ENCODE measurements at regions not wholly inside any gene's neighbourhood (a gene's known extent, or its start where the extent isn't known, plus 50 kb on each side); places are given as distances from the start of the nearest gene placed in this dataset.

- H3K36me3 ChIP-seq: no peaks in the 10 kb centered on the region
- intact Hi-C loops (cut with DNase I): no loop called here
- DNase-seq (ENCODE audit: low spot score in 2 of 2): no peak
- H3K27ac ChIP-seq: no peak overlapping the region
- H3K4me3 ChIP-seq: no peak overlapping the region
- no peaks in the 10 kb centered on the region for H3K9me3 ChIP-seq
- H3K4me1 ChIP-seq: no peaks in the 10 kb centered on the region
- no peaks in the 10 kb centered on the region for H3K27me3 ChIP-seq
- no peak for TF ChIP-seq CTCF (IDR thresholded peaks at IDR 0.05)
Observed at GRCh38 chr11:21769188-21769587, 423.7 kb upstream of the ANO5 start.

GRCh38 chr11:21771097-21771496 lies 421.8 kb upstream of the ANO5 start:
- Histone ChIP-seq H3K36me3 (no peaks in the 10 kb centered on the region), H3K27ac (no peak overlapping the region), H3K4me1 (no peaks in the 10 kb centered on the region), H3K4me3 (no peak overlapping the region), H3K9me3 (no peaks in the 10 kb centered on the region), H3K27me3 (no peaks in the 10 kb centered on the region)
- no peak for DNase-seq (ENCODE audit: low spot score in 2 of 2)
- intact Hi-C loops (cut with DNase I): loop anchor here (5.0 kb wide), 1 partner anchor 56 kb away; no protein-coding TSS in a partner anchor
- TF ChIP-seq CTCF (IDR thresholded peaks at IDR 0.05): no peak

GRCh38 chr11:21774212-21774611 lies 418.7 kb upstream of the ANO5 start:
- no peaks in the 10 kb centered on the region for H3K4me1 ChIP-seq
- peak; percentile 37 to 80 for DNase-seq (ENCODE audit: low spot score in 2 of 2)
- TF ChIP-seq CTCF (IDR thresholded peaks at IDR 0.05): no peak
- no peak overlapping the region for H3K4me3 ChIP-seq
- no peaks in the 10 kb centered on the region for H3K9me3 ChIP-seq
- intact Hi-C loops (cut with DNase I): loop anchor here (5.0 kb wide), 1 partner anchor 53 kb away; no protein-coding TSS in a partner anchor
- H3K27me3 ChIP-seq: no peaks in the 10 kb centered on the region
- no peaks in the 10 kb centered on the region for H3K36me3 ChIP-seq
- H3K27ac ChIP-seq: peak overlapping the region in 1 of 2 donors; percentile 60

GRCh38 chr11:21775911-21776310 lies 417.0 kb upstream of the ANO5 start:
- H3K27ac ChIP-seq: no peak overlapping the region
- H3K4me1 ChIP-seq: no peaks in the 10 kb centered on the region
- no peaks in the 10 kb centered on the region for H3K27me3 ChIP-seq
- H3K36me3 ChIP-seq: no peaks in the 10 kb centered on the region
- no peak for DNase-seq (ENCODE audit: low spot score in 2 of 2)
- H3K9me3 ChIP-seq: no peaks in the 10 kb centered on the region
- intact Hi-C loops (cut with DNase I): no loop called here
- no peak for TF ChIP-seq CTCF (IDR thresholded peaks at IDR 0.05)
- no peak overlapping the region for H3K4me3 ChIP-seq

GRCh38 chr11:21783954-21784353 lies 408.9 kb upstream of the ANO5 start:
- intact Hi-C loops (cut with DNase I): no loop called here
- Histone ChIP-seq H3K27me3 (no peaks in the 10 kb centered on the region), H3K36me3 (no peaks in the 10 kb centered on the region), H3K4me1 (no peaks in the 10 kb centered on the region), H3K4me3 (no peak overlapping the region), H3K9me3 (no peaks in the 10 kb centered on the region), H3K27ac (no peak overlapping the region)
- TF ChIP-seq CTCF (IDR thresholded peaks at IDR 0.05): no peak
- DNase-seq (ENCODE audit: low spot score in 2 of 2): no peak

- intact Hi-C loops (cut with DNase I): no loop called here
- H3K27me3 ChIP-seq: no peaks in the 10 kb centered on the region
- DNase-seq (ENCODE audit: low spot score in 2 of 2): no peak
- TF ChIP-seq CTCF (IDR thresholded peaks at IDR 0.05): no peak
- no peaks in the 10 kb centered on the region for H3K36me3 ChIP-seq
- no peak overlapping the region for H3K4me3 ChIP-seq
- no peak overlapping the region for H3K27ac ChIP-seq
- H3K4me1 ChIP-seq: no peaks in the 10 kb centered on the region
- no peaks in the 10 kb centered on the region for H3K9me3 ChIP-seq
Observed at GRCh38 chr11:21785351-21785750, 407.5 kb upstream of the ANO5 start.
